LoVo (cell line): ENCODE measurements at regions not wholly inside any gene's neighbourhood (a gene's known extent, or its start where the extent isn't known, plus 50 kb on each side); places are given as distances from the start of the nearest gene placed in this dataset.

Source experiments
- DNase-seq: peaks from one replicate; pipeline ENCODE4 v3.0.0-alpha.2; 2016; ENCODE audit warnings: low spot score

- no peak for DNase-seq
Measured at GRCh38 chr2:181770150-181770549, 89.8 kb upstream of the NEUROD1 start.

DNA sequence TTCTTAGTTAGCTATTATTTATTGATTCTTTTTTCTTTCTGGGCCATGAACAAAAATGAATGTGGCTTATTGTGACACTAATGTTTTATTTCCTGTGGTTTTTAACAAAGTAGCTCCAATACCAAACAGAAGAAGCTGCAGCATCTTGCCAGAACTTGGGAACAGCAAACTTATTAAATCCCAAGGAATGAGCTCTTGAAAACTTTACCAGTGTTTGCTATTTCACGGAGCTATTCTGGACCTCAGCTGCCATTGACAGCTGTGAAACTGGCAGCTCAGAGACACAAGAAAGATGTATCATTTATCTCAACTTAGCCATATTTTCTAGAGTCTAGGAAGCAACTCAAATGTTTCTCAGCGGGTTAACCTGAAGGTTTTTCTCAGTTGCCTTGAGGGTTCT lies 91.0 kb upstream of the NEUROD1 start:
- DNase-seq = no peak

GRCh38 chr2:181772334-181772733 lies 92.0 kb upstream of the NEUROD1 start:
- no peak for DNase-seq

DNA sequence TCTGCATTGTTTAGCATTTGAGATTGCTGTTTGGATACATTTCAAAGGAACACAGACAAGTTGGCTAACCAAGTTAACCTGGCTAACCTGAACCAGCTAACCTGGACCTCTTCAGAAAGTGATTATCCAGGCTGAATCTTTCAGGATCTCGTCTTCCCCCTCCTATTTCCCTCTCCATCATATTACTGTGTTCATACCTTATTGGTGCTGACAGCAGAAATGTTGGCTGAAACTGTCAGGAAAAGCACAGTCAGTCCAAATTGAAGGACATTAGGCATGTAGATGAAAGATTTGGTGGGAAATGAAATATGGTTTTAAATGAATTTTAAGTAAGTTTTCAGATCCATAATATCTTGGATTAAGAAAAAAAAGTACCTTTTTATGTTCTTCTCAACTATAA lies 92.5 kb upstream of the NEUROD1 start:
- no peak for DNase-seq

DNA sequence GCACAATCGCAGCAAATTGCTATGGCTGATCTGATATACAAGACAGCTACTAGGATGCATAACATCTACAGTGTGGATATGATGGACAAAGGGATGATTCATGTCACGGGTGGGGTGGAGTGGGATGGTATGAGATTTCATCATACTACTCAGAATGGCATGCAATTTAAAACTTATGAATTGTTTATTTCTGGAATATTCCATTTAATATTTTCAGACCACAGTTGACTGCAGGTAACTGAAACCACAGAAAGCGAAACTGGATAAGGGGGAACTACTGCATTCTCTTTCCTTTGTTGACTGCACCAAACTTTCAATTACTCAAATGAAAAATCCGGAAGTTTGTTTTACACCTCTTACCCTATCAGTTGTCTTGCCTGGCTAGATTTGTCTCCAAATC lies 94.4 kb upstream of the NEUROD1 start:
- DNase-seq = peak; percentile 43

DNA sequence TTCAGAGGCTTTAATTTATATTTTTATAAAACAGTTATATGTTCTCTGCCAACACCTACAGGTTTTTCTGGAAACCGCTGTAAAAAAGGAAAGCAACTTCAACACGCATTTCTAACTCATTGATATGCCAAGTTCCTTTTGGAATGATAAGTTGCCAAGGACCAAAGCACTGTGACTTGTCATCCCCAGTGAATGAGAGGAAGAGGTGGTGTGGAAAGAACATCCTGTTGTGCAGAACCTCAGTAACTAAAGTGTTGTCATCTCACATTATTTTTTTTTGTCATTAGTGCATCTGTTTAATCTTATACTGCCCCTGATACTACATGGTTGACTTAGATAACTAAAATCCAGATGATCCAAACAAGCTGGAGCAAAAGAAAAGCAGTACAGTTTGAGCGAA lies 96.0 kb upstream of the NEUROD1 start:
- DNase-seq = no peak

DNA sequence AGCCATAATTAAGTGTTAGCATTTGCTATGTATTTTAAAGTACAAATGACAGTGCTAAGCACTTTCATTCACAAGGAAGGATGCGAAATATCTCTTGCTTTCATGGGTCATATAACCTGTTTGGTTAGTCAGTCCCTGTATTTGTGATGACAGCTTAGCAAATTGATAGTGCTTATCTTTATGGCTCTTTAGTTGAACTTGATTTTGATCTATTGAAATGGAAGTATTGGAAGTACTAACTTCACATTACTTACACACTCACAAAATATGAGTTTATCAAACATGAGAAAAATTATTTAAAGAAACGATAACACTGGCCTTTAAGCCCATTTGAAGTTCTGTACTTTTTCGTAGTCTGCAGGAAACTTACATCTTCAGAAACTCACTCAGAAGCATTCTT lies 97.4 kb upstream of the NEUROD1 start:
- DNase-seq = peak; percentile 54

GRCh38 chr2:181778621-181779201 lies 98.4 kb upstream of the NEUROD1 start:
- DNase-seq = peak; percentile 54

DNA sequence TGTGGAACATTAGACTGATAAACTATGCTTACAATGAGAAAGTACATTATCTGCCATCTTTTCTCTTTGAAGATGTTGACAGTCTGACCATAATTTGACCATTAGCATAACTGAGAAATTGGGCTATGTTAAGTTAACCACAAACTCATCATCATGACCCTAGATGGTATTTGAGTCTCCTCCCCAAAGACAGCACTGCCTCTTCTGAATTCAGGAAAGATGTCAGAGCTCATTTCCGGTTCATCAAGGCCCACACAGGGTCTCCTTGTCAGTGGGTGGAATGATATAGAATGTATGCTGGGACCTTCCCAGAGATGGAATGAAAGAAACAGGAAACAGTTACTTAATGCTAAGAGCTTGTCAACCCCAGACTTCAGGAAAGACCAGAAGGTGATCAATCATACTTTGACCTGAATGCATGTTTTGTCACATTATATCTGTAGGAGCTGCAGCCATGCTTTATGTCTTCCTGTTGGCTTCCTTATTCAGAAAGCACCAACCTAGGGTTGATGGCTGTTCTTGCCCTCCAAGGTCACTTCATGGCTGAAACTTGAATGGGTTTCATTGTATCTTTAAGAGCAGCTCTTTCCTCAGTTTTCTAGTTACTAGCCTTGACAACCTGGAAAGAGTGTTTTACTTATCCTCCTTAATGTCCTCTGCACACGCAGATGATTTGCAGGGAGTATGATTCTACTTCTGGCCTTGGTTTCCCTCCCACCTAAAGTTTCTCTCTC lies 99.1 kb upstream of the NEUROD1 start:
- no peak for DNase-seq

DNA sequence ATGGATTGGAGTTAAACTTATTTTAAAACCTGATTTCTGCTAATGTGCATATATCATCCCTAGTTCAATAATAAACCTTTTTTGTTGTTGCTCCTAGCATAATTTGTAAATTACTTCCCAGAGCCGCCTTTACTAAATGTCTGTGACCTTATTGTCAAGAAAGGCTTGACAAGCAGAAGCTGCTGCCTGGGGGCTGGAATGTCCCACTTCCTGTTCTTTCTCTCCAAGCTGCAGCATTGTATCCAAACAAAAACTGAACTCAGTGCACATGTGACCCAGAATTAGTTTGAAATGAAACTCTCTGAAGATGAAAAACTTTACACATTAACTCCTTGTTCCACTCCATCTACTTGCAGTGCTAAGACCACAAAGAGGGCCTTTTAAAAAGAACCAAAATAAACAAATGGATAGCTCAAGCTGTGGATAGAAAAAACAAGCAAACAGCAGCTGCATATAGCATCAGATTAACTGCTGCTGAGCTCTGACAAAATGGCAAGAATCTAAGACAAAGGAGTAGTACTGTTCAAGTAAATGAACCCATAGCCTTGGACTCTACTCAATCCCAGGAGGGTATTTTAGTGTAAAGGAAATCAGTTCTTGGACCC lies 99.8 kb upstream of the NEUROD1 start:
- DNase-seq = no peak

GRCh38 chr2:181780657-181781056 lies 100.3 kb upstream of the NEUROD1 start:
- peak; percentile 69 for DNase-seq

DNA sequence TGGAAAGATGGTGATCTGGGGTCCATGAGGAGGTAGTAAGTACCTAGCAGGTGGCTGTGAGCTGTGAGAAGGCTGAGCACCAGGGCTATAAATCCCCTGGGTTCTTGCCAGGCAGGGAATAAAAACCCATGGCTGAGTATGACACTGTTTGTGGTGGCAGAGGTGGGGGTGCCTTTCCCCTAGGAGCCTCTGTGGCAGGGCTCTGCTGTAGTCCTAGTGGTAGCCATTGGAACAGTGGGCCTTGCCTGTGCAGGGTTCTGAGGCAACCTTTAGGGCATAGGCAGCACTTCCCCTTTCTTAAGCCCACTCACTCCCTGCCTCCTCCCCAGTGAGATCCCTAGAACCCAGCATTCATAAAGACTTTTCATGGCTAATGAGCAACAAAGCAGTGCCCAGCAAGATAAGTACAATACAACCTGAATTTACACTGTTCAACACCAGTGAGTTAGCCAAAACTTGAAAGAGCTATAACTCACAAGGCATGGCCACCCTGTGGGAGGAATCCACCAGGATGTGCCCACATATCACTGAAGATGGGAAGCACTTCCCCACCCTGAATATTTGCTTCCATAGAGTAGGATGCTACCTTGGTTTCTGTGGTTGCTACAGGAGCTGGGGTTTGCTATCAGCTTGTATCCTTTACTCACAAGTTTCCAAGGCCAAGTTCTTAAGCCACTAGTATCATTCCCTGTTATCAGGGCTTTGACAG lies 100.9 kb upstream of the NEUROD1 start:
- peak; percentile 51 for DNase-seq

GRCh38 chr2:181782660-181783059 lies 102.3 kb upstream of the NEUROD1 start:
- DNase-seq = peak; percentile 52

- DNase-seq = peak; percentile 82
Measured at GRCh38 chr2:181784556-181784955, 104.2 kb upstream of the NEUROD1 start.

GRCh38 chr2:181785691-181786344 lies 105.5 kb upstream of the NEUROD1 start:
- DNase-seq = peak; percentile 84

GRCh38 chr2:181786371-181787228 lies 104.9 kb upstream of the ITPRID2 start:
- no peak for DNase-seq

GRCh38 chr2:181787310-181788048 lies 104.1 kb upstream of the ITPRID2 start:
- DNase-seq = no peak

DNA sequence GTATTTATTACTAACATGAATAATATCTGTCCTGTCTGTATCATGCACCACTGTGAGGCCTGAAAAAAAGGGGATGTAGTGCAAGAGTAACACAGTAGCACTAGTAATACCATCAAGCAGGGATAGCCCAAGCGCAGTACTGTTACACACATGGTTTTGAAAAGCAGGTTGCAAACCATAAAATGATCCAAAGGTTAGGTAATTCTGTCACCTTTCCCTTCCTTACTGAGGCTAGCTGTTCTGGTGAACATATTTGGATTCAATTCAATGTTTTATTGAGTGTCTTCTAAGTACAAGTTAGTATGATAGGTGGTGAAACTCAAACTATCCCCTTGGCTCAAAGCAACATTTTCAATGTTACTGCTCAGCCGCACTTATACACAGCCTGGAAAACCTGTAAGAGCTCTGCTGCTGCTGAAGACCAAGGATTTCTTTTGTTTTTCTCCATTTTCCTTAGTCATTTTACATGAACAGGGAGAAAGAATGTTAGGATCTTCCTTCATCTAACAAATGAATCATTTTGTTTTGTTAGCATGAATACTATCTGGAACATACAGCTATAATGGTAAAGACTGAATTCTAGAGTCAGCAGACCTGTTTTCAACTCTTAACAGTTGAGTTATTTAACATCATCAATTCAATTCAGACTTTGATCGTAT lies 102.5 kb upstream of the ITPRID2 start:
- no peak for DNase-seq

DNA sequence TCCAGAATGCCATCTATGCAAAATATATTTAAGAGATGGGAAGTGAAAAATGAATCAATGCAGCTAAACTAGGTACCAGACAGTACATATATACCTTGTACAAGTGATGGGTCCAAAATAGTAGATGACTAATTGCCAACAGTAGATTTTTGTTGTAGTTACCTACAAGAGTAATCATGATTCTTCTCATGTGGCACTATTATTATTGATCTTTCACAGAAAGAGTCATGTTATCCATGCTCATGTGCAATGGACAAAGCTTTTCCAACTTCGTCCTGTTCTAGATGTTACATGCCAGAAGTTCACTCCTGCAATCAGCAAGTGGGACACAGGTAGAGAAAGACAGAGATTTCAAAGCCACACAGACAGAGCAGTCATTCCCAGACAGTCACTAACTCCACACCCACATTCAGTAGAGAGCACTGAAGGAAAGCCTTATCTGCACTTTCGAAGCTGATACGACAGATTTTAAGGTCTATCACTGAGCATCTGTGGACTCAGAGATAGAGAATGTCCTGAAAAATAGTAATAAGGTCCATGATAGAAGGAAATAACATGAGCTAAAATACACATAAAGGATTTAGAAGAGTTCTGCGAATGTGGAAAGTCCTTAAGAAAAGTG lies 101.6 kb upstream of the ITPRID2 start:
- DNase-seq = no peak
